GM19372 (cell line): ENCODE measurements at regions not wholly inside any gene's neighbourhood (a gene's known extent, or its start where the extent isn't known, plus 50 kb on each side); places are given as distances from the start of the nearest gene placed in this dataset.
"Not testable (repeated sequence)": the region's sequence is repeated elsewhere in the genome, so short reads cannot be mapped to it uniquely, and the experiment has no call there.

Experiments used
- ATAC-seq: cut with Tn5 transposase; IDR thresholded peaks from one replicate; pipeline ENCODE4 v1.9.1; 2021; ENCODE audit warnings: mild to moderate bottlenecking, low read depth, moderate library complexity; ENCODE audit not compliant: unreplicated experiment

DNA sequence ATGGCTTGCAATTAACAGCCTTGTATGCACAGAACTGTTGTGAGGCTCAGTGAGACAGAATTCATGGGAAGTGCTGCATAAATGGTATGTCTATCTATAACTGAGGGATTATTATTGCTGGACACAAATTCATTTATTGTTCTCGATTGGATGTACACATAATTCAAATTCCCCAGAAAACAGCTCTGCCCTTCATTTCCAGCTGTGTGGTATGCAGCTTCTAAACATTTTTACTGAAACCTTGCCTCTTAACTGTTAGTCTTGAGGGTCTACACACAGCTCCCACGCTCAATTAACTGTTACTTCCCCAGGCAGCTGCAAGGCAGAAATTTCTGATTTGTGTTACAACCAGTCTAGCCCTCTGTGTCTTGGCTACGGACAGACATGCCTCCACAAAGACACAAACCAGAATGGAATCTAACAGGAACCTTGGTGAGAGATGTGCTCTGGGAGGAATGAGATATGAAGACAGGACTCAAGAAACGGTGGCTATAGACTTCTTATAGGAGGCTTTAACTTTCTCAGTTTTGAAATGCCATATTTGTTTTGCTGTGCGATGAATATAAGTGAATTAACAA lies 139.7 kb upstream of the TBL1XR1 start:
- ATAC-seq, result no peak

DNA sequence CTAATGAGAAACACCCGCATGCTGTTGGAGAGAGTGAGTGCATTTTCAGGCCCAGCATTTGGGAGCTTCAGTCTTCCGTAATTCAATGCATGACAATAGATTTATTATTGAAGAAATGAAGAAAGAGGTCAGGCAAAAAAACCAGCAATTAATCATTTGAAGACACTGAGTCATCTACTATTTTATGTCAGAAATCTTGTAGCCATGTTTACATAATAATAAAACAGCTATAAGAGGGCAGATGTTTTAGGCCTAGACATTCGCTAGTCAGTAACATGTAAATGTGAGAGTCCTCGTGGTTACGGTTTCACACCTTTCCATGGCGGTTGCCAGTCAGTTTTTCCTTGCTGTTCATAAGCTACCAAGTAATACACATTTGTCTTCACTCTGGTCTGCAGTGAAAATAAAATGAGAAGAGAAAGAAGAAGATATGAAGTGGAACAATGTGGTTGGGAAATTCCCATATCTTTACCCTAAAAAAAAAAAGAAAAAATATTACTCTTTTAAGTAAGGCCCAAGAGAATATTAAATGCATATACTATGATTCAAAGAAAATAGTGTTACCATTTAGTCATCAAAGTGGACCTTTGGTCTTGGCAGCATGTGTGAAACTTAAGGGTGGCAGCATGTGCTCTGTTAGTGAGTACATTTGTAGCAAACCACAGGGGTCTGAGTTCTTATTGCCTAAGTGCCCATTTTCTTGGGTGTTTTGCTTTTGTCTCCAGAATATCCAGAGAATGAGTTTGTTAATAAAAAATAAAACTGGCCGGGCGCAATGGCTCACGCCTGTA lies 140.5 kb upstream of the TBL1XR1 start:
- ATAC-seq, result peak; percentile 77

DNA sequence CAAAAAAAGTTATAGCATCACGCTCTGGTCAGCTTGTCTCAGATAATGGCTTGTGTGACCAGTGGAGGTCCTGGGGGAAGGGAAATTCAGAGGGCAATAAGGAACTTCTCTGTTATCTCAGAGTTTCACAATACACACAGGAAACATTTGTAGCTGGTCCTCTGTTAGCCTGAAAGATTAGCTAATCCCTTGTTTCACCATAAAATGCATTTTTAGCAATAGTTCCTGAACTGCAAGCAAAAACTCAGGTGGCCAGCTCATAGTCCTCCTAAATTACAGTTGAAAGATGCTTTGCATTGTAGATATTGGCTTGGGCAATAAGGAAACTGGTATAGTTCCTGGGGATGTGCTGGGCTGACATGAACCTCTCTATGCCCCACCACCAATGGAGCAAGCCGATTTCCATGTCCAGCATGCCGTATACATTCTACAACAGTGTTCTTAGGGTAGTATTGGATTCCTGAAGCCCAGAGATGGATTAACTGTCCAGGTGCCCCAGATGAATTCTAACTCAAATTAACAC lies 141.5 kb upstream of the TBL1XR1 start:
- ATAC-seq, result no peak

DNA sequence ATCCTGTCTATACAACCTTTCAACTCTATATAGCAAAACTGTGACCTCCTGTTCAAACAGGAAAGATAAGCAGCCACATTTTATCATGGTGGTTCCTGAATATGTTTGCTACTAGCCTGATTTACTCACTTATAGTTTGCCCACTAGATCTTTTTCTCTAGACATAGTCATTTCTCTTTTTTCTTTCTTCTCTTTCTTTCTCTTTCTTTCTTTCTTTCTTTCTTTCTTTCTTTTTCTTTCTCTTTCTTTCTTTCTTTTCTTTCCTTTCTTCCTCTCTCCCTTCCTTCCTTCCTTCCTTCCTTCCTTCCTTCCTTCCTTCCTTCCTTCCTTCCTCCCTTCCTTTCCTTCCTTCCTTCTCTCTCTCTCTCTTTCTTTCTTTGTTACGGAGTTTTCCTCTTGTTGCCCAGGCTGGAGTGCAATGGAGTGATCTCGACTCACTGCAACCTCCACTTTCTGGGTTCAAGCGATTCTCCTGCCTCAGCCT lies 142.0 kb upstream of the TBL1XR1 start:
- not testable (repeated sequence) for ATAC-seq

DNA sequence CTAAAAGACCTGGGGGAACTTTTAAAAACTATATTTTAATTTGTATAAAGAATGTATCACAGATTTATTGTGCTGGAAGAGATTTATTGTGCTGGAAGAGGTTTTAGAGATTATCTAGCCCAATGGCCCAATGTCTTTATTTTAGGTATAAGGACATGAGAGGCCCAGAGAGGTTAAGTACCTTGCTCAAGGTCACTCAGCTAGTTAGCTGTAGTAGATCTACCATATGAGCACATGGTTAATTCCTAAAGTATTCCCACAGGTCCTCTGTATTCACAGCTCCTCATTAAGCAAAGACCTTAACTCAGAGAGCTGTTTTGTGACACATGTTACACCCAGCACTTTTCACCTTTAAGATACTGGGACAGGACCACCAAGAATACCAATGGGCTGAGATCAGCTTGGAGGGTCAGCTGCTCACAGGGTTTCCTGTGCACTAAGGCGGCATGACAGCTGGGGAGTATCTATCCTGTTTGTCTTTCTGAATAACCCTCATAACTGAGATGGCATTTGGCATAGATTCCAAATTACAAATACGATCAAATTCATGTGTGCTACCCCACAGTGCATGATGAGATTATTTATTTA lies 143.1 kb upstream of the TBL1XR1 start:
- ATAC-seq, result no peak

DNA sequence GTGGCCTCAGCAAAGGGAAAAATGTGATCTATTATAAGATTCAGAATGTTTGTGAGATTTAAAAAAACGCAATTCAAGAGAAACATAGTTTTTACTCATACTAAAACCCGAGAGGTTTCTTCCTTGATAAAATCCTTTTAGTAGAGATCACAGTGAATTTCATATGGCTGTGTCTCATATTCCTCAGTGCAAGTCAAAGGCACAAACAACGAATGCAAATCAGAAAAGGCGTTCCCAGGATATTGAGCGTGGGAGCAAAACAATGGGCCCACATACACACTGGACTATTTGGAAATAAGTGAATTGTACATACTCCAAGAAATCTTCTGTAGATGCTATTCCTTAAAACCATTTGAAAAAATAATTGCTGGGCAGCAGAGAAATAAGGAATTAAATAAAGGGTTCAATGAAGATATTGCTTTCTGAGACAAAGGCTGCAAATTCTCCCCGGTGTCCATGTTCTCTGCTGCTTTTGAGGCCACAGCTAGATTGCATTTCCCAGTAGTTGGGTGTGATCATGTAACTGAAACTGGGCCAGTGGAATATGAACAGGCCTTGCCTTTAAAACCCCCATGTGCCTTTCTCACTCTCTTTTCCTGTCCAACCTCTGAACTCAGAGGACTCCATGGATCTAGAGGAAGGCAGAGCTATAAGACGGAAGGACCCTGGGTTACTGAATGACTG lies 144.6 kb upstream of the TBL1XR1 start:
- ATAC-seq, result no peak

DNA sequence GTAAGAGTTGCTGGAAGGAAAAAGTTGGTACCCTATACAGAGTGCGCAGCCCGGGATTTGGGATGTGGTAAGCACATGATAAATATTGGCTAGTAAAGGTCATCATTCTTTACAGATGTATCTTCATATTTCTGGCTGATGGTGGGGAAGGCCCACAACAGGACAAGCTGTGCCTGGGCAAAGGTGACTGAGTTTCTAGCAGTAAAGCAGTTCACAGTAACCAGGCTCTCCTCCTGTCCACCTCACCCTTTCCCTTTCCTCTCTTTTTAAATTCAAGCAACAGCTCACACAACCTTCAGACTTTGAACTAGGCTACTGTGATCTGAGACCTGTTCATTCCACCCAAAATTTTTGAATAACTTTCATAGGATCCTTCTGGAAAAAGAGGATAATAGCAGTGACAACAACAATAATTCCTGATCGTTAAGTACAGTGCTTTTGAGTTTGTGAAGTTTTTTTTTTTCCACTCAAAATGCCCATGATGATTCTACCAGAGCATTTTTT lies 145.9 kb upstream of the TBL1XR1 start:
- no peak for ATAC-seq

DNA sequence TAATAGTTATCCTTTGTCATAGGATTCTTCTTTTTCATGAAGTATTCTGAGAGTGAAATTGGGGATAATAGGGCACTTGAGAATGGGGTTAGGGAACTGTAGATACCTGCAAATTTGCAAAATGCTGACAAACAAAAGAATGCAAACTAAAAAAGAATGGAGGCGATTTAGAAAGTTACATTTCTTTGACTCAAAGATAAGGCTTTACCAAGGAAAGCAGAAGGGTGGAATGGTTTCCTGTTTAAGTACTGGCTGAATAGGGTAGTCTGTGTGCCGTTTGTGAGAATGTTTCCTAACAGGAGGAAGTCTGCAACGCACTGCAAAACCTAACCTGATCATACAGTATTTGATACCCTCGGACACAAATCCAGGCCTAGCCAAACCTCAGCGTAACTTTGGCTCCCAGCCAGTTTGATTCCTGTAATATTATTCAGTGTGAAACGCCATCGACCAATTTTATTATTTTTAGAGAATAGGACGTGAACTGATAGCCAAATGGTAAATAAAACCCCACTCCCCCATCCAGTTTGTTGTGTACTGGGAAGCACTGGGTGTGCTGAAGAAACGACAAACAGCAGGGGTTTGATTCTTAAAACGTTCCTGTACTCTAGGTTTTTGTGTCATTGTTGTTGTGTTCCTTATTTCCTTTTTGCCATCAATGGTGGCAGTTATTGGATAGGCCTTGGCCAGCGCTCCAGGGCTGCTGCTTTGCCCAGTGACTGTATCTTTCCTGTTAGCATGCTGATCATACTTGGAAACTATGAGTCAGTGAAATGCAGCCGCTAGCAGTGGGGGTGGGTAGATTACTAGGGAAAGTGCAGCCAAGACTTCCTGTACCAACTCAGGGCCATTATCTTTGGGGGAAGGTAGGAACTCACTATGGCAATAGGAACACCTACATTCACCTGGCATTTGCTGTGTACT lies 148.0 kb upstream of the TBL1XR1 start:
- ATAC-seq, result peak; percentile 82

DNA sequence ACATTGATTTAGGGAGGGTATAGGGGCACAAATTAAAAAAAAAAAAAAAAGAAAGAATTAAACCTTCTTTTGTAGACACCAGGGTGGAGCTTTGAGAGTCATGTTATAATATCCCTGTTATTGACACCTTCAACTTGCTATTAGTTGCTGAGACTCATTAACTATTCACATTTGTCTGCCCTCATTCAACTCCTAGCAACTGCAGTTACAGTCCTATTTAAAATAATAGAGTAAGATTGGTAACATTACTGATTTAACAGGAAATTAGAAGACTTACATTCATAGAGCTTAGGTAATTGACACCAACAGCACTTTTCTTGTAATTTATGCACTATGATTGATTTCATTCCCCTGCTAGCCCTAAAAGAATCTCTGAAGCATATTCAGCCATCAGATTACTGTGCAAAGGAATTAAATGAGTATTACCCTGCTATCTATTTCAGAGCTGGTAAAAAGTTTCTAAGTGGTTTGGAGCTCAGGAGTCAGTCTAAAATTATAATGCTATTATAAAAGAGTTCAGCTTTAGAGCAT lies 148.8 kb upstream of the TBL1XR1 start:
- ATAC-seq, result peak; percentile 2

DNA sequence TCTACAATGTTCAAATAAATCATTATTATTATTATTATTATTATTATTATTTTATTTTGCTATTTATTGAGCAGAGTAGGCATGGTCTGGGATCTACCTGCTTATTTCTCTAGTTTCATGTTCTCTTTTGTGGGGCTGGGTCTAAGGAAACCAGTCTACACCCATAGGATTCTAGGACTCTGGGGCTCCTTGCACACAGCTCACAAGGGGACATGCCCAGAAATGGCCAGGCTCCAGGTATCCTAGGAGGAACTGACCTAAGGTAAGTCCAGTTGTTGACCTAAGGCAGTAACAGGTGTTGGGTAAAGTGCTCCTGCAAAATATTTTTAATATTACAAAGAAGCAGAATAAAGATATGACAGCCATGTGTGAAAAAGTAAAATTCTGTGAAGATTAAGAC lies 149.6 kb upstream of the TBL1XR1 start:
- ATAC-seq, result no peak

DNA sequence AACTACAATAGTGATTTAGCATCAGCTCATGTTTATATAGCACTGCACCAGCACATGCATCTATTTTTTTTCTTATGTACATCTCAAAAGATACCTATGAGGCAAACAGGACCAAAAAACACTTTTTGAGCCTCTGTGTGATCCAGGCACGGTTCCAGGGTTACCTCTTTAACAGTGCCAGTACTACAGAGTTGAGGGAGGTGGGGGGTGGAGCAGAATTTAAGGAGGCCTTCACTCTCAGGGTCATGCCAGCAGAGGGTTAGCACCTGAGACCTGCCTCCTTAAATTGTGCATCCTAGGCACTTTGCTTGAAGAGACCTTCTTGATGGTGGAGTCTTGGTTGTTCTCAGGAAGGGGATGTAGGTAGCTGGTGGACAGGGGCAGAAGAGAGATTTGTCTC lies 150.3 kb upstream of the TBL1XR1 start:
- no peak for ATAC-seq

DNA sequence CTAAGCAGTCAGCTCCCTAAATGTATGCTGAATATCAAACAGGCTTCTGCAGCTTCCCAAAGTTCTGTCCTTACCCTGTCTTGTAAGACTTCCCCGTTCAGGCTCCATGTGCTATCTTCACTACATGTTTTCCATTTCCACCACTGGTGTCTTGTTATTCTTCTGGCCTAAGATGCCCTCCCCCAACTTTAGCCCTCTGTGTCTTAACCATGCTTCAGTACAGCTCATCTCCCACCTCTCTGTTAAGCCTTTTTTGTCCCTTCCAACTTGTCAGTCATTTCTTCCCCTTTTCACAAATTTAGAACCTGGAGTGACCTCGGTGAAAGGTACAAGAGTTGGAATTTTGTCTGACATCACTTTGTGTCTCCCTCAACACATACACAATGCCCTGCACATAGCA lies 151.7 kb upstream of the TBL1XR1 start:
- no peak for ATAC-seq

DNA sequence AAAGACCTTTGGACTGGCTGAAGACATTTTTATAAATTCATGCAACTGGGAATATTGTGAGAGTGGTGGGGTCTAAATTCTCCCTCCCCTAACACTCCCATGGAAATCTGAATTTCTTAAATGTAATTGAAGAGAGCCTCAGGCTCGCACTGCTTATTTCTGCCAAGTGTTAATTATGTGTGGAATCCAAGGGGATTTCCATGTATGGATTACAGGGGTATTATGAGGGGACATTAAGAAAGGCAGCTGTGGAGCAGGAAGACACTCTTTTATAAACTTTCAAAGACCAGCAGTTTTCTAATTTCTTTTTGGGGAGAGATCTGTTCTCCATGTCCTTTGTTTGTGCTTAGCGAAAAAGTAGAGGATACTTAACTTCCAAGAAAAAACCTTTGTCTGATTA lies 152.1 kb upstream of the TBL1XR1 start:
- ATAC-seq, result no peak

DNA sequence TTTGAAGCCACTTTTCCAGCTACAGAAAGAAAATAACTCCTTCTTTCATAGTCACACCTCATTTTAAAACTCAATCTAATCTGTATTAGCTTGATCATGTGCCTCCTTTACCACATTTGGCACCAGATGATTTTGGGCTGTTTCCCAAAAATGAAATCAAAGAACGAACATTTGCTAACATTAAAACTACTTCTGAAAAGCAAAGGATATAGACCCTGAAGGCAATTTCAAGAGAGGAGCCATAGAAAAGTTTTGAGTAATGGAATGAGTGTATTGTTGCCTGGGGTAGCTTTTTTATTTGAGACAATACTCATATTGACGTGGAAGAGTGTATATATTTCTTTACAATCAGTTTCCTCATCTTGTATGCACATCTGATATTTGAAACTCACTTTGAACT lies 152.8 kb upstream of the TBL1XR1 start:
- ATAC-seq, result no peak

DNA sequence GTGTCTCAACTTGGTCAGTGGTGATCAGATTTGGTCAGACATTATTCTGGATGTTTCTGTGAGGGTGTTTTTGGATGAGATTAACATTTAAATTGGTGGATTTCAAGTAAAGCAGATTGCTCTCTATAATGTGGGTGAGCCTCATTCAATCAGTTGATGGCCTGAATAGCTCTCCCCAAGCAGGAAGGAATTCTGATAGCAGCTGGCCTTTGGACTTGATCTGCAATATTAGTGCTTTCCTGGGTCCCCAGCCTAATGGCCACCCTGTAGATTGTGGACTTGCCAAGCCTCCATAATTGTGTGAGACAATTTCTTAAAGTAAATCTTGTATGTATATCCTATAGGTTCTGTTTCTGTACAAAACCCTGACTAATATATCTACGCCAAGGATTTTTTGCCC lies 153.9 kb upstream of the TBL1XR1 start:
- no peak for ATAC-seq

DNA sequence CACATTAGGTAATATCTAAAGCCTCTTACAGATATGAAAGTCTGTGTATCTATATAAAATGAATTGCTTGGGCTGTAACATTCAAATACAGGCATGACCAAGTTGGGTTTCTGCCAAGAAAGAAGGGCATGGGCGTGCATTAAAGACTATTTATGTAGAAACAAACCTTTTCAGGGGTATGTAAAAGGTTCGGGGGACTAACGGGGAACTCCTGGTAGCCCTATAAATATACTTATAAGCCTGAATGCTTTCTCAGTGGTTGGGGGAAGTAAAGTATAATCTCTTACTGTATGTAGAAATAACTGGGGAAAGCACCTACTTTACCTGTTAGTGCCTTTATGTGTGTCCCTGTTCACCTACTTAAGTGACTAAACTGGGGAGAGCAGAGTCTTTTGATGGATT lies 154.5 kb upstream of the TBL1XR1 start:
- peak; percentile 97 for ATAC-seq

DNA sequence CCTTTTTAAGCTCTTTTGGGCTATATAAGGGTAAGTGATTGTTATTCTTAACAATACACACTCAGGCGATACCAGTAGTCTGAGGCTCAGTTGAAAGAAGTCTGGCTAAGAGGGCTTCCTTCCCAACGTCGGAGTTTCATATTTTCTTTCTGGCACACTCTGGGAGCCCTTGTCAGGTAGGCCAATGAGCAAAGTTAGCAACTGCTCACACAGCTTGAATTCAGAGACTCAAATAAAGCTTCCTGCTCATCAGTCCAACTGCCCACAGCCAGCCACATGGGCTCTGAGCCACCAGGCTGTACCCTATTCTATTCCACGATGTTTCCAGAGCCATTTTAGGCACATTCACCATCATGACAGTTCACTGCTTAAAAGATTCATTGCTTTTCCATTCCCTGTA lies 155.1 kb upstream of the TBL1XR1 start:
- no peak for ATAC-seq

DNA sequence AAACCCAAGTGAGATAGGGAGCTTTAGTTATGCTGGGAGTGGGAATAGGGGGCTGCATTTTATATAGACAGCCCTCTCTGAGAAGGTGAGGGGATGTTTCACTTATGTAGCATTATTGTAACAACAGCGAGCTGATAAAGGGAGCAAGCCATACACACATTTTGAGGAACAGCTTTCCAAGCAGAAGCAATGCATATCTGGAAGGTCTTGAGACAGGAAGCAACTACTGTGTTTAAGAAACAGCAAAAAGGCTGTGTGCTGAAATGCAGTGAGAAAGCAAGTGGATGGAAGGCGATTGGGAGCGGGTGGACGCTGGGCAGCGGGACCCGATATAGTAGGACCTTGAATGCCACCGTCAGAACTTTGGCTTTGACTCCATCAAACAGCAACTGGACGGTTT lies 155.9 kb upstream of the TBL1XR1 start:
- ATAC-seq, result no peak

DNA sequence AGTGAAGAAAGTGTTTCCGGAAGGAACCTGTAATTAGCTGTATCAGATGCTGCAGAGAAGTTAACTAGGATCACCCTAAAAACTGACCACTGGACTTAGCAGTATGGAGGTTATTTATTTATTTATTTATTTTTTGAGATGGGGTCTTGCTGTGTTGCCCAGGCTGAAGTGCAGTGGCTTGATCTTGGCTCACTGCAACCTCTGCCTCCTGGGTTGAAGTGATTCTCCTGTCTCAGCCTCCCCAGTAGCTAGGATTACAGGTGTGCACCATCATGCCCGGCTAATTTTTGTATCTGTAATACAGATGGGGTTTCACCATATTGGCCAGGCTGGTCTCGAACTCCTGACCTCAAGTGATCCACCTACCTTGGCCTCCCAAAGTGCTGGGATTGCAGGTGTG lies 156.6 kb upstream of the TBL1XR1 start:
- not testable (repeated sequence) for ATAC-seq

DNA sequence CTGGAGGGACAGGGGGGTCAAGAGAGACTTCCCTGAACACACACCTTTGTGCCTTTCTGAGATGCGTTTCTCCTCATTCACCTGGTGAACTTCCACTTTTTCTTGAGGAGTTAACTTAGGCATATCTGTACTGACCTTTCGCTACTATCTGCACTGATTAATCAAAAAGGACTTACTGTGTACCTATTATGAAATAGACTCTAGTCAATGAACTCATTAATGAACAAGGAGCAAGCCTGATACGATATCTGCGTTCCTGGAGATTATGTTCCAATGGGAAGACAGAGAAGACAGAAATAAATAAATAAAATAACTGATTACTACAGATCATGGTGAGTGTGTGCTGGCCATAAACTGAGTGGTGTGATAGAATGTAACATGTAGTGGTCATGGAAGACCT lies 157.2 kb upstream of the TBL1XR1 start:
- no peak for ATAC-seq
